GM19239 (cell line): ENCODE measurements at regions not wholly inside any gene's neighbourhood (a gene's known extent, or its start where the extent isn't known, plus 50 kb on each side); places are given as distances from the start of the nearest gene placed in this dataset.

Experiments used
- DNase-seq: peaks from one replicate; pipeline ENCODE4 v3.0.0; 2011; ENCODE audit warnings: low spot score; ENCODE audit not compliant: insufficient read length
- FAIRE-seq: peaks from 2 replicates; lab custom pipeline; 2011; peaks lifted over from hg19 to GRCh38; lab: Jason Lieb, UNC

GRCh38 chr7:21346297-21346696 is 81.6 kb upstream of the SP4 start:
- DNase-seq (no peak), FAIRE-seq (no peak)

DNA sequence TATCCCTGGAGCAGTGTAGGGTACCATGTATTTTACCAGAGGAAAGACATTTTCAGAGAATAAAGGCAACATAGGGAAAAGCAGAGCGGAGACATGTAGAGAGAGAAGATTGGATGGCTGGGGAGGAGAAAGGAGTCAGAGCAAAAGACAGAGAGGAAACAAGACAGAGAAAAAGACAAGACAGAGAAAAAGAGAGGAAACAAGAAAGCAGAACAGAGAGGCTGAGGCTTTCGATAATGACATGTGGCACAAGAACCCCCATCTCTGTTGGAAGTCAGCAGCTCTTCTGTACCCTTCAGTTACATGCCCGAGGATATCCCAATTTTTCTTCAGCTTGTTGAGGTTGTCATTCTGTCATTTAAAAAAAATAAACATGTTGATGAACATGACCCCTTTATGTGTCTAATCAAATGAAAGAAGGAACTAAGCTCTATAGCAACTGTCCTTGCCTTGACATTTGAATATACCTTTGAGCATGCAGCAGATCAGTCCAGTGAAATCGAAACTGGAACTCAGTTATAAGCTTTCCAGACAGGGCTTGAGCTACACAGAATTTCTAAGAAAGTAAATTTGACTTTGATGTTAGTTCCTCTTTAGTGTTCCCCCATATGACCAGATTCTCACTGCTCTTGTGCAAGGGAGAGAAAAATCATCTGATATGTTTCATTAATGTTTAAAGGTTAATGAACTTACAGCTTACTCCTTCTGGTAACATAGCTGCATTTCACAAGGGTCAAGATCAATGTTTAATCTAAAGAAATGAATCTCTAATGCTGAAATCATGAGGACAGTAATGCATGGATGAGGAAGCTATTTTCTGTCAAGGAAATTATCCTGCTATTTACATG is 75.1 kb upstream of the SP4 start:
- DNase-seq: peak; percentile 48

GRCh38 chr7:21353388-21353780 is 74.5 kb upstream of the SP4 start:
- FAIRE-seq (no peak), DNase-seq (no peak)

More for the DNA sequence above, 75.1 kb upstream of the SP4 start:
- FAIRE-seq: peak; percentile 99

- DNase-seq (no peak), FAIRE-seq (no peak)
Observed at GRCh38 chr7:21354284-21354683, 73.6 kb upstream of the SP4 start.

- FAIRE-seq (peak; percentile 100), DNase-seq (peak; percentile 45)
Observed at GRCh38 chr7:21355406-21355874, 72.4 kb upstream of the SP4 start.

- FAIRE-seq (no peak), DNase-seq (no peak)
Observed at GRCh38 chr7:21356616-21357015, 71.3 kb upstream of the SP4 start.

DNA sequence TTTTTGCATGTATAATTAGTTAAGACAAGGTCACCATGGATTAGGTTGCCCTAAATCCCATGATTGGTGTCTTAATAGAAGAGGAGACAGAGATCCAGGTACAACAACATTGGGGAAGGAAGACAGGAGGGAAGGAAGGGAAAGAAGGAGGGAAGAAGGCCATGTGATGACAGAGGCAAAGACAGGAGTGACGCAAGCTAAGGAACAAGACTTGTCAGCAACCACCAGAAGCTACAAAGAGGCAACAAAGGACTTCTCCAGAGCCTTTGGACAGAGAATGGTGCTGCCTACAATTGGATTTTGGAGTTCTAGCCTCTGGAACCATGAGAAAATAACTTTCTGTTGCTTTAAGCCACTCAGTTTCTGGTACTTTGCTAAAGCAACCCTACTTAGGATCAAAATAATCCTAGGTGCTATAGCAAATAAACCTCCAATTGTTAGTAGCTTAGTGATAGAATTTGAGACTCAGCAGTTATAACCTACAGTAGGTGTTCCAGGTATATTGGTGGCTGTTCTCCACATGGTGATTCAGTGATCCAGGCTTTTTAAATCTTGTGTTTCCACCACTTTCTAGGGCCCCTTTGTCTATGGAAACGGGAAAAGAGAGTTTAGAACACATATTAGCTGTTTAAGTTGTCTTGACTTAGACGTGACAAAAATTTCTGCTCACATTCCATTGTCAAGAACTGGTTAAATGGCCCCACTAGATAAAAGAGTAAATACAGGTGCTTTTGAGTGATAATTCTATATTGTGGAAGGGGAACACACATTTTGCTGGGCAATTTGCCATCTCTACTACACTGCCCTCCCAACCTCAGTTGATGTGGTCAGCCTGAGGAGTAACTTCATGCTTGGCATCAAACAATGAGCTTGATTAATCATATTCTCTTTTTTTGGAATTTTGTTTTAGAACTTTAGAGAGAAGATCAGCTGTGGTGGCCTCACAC is 70.5 kb upstream of the SP4 start:
- peak; percentile 61 for FAIRE-seq

GRCh38 chr7:21358648-21359047 is 69.2 kb upstream of the SP4 start:
- DNase-seq (no peak), FAIRE-seq (peak; percentile 40)

More for the DNA sequence above, 70.5 kb upstream of the SP4 start:
- no peak for DNase-seq

GRCh38 chr7:21359163-21359562 is 68.7 kb upstream of the SP4 start:
- FAIRE-seq: no peak

GRCh38 chr7:21361413-21362125 is 66.3 kb upstream of the SP4 start:
- FAIRE-seq (no peak), DNase-seq (no peak)

More at GRCh38 chr7:21359163-21359562, 68.7 kb upstream of the SP4 start:
- DNase-seq: no peak

DNA sequence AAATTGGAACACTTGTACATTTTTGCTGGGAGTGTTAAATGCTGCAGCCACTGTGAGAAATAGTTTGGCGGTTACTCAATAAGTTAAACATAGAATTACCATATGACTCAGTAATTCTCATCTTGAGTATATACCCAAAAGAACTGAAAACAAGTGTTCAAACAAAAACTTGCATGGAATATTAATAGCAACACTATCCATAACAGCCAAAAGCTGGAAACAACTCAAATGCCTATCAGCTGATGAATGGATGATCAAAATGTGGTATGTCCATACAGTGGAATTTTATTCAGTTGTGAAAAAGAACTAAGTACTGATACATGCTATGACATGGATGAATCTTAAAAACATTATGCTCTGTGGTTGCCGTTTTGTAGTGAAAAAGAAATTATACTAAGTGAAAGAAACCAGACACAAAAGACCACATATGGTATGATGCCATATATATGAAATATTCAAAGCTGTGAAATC is 63.0 kb upstream of the SP4 start:
- DNase-seq: no peak
- peak; percentile 49 for FAIRE-seq

- DNase-seq (no peak), FAIRE-seq (no peak)
Observed at GRCh38 chr7:21365866-21366624, 61.8 kb upstream of the SP4 start.

- FAIRE-seq (no peak), DNase-seq (no peak)
Observed at GRCh38 chr7:21367081-21367480, 60.8 kb upstream of the SP4 start.

DNA sequence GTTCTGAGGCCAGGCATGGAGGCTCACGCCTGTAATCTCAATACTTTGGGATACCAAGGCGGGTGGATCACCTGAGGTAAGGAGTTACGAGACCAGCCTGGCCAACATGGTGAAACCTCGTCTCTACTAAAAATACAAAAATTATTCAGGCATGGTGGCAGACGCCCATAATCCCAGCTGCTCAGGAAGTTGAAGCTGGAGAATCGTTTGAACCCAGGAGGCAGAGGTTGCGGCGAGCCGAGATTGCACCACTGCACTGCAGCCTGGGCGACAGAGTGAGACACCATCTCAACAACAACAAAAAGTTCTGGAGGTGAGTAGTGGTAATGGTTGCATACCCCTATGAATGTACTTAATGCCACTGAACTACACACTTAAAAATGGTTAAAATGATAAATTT is 60.3 kb upstream of the SP4 start:
- DNase-seq: no peak
- no peak for FAIRE-seq

GRCh38 chr7:21368317-21368716 is 59.6 kb upstream of the SP4 start:
- FAIRE-seq: no peak
- DNase-seq: no peak

DNA sequence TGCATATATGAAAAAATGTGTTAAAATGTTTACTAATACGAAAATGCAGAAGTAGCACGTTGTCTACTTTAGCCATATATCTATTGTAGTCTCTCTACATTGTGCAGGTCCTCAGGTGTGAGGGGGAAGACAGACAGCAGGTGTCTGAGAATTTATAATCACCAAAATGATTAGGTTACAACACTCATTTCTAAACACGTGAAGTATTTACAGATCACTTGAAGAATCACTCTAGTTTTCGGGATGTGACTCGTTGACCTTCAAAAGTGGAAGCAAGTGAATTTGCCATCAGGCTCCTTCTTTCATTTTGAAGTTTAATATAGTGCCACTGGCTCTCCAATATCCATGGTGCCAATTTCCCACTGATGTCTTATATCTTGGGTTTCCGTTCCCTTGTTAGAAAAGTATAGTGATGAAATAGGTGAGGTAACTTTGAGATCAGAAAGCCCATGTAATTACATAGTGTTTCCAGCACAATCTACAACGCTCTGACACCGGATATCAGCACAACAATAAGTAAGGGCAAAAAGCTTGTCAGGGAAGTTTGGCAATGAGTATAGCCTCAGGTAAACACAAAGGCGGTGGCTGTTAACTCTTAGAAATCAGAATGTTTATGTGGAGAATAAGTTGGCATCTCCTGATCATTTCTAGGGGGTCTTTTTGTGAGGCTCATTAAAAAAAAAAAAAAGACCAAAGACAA is 57.5 kb upstream of the SP4 start:
- DNase-seq (no peak), FAIRE-seq (peak; percentile 51)

DNA sequence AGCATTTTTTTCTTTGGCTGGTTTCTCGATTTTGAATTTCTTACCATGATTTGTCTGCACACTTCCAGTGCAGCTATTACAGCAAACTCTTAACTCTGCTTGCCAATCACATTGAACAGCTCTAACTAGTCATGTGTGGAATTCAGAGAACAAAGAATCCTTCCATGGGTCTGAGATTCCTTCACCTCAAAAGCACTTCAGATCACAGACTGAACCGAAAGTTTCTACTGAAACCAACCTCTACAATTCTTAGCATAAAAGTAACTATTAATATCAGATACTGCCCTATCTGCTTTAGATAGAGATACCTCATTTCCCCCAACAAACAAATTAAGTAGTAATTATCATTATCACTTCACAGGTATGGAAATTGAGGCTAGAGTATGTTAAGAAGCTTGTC is 56.5 kb upstream of the SP4 start:
- DNase-seq: no peak

GRCh38 chr7:21373031-21373430 is 54.9 kb upstream of the SP4 start:
- DNase-seq: no peak
- no peak for FAIRE-seq

More for the DNA sequence above, 56.5 kb upstream of the SP4 start:
- peak; percentile 33 for FAIRE-seq

DNA sequence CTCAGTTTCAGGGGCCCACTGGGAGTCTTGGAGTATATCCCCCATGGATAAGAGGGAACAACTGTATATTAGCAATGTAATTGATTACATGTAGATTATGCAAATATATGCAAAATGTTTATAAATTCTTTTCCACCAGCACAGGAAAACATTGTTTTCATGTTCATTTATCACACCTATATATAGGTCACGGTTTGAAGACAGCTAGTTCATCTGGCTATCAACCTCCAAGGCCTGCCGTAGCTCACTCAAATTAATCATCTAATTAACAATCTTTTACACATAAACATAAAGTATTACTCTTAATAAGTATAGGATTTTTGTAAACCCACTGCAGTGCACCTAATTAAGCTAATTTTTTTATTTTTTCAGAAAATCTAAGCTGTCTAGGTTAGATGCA is 53.7 kb upstream of the SP4 start:
- FAIRE-seq (no peak), DNase-seq (no peak)
